ENCODE measurements at regions not wholly inside any gene's neighbourhood (a gene's known extent, or its start where the extent isn't known, plus 50 kb on each side); places are given as distances from the start of the nearest gene placed in this dataset.

DNA sequence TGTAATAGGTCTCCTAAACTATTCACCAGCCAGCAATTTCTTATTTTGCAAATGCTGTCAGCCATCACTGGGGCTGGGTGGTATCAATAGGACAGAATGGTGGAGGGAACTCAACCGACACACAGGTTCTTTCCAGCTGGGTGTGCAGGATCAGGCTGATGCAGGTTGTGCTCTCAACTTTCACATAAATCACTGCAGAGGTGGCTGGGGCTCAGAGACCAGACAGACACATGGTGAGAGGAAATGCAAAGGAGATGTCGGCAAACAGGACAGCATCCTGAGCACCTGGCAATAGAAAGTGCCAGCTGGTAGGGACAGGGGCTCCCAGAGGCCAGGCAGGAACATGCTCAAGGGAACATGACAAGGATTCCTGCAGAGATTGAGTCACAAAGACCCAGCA is 254.9 kb downstream of the SOD2 start:
- no peak for TF ChIP-seq POLR2AphosphoS5 (IDR thresholded peaks at IDR 0.05)
- TF ChIP-seq, protein P1, sequence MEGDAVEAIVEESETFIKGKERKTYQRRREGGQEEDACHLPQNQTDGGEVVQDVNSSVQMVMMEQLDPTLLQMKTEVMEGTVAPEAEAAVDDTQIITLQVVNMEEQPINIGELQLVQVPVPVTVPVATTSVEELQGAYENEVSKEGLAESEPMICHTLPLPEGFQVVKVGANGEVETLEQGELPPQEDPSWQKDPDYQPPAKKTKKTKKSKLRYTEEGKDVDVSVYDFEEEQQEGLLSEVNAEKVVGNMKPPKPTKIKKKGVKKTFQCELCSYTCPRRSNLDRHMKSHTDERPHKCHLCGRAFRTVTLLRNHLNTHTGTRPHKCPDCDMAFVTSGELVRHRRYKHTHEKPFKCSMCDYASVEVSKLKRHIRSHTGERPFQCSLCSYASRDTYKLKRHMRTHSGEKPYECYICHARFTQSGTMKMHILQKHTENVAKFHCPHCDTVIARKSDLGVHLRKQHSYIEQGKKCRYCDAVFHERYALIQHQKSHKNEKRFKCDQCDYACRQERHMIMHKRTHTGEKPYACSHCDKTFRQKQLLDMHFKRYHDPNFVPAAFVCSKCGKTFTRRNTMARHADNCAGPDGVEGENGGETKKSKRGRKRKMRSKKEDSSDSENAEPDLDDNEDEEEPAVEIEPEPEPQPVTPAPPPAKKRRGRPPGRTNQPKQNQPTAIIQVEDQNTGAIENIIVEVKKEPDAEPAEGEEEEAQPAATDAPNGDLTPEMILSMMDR (IDR thresholded peaks at IDR 0.05 in 8 of 11, conservative IDR thresholded peaks at IDR 0.05 in 3 of 11): no peak

All from spleen (tissue), 7 donors.